GM23338 (cell line): ENCODE measurements at regions not wholly inside any gene's neighbourhood (a gene's known extent, or its start where the extent isn't known, plus 50 kb on each side); places are given as distances from the start of the nearest gene placed in this dataset.

Source experiments
- ATAC-seq: fragments of 200-7000 bp; cut with Tn5 transposase; 3 replicates; pipeline ENCODE4 v1.9.1; 2020
- DNase-seq: peaks from one replicate; pipeline ENCODE4 v3.0.0-alpha.2; 2015; ENCODE audit warnings: low spot score
- H2AFZ ChIP-seq: fragments of 200-600 bp; sonication (generic); 2 replicates; pipeline ENCODE4 v1.8.0; 2016; ENCODE audit warnings: antibody characterized with exemption, mild to moderate bottlenecking, moderate library complexity
- H3F3A ChIP-seq: fragments of 200-600 bp; sonication (generic); replicated peaks from 2 replicates; pipeline ENCODE4 v1.8.0; 2017; ENCODE audit warnings: antibody characterized with exemption, mixed run types, low read depth
- H3K27ac ChIP-seq: fragments of 200-600 bp; sonication (generic); 2 replicates; pipeline ENCODE4 v1.6.1; 2016; ENCODE audit warnings: low read depth
- H3K27me3 ChIP-seq: fragments of 200-600 bp; sonication (generic); 2 replicates; pipeline ENCODE4 v1.8.0; 2016; ENCODE audit warnings: mild to moderate bottlenecking, mixed run types, moderate library complexity; ENCODE audit not compliant: insufficient read depth
- H3K36me3 ChIP-seq: fragments of 200-600 bp; sonication (generic); 2 replicates; pipeline ENCODE4 v1.8.0; 2016; ENCODE audit warnings: mild to moderate bottlenecking; ENCODE audit not compliant: insufficient read depth
- H3K4me1 ChIP-seq: fragments of 200-600 bp; sonication (generic); 2 replicates; pipeline ENCODE4 v1.8.0; 2016; ENCODE audit warnings: mild to moderate bottlenecking, moderate library complexity; ENCODE audit not compliant: insufficient read depth
- H3K4me2 ChIP-seq: fragments of 200-600 bp; sonication (generic); 2 replicates; pipeline ENCODE4 v1.7.1; 2017; ENCODE audit warnings: mixed run types
- H3K4me3 ChIP-seq: fragments of 200-600 bp; sonication (generic); 2 replicates; pipeline ENCODE4 v1.6.1; 2016; ENCODE audit warnings: mixed run types
- H3K79me2 ChIP-seq: fragments of 200-600 bp; sonication (generic); replicated peaks from 2 replicates; pipeline ENCODE4 v1.8.0; 2017; ENCODE audit warnings: mild to moderate bottlenecking; ENCODE audit not compliant: insufficient read depth
- H3K9me2 ChIP-seq: fragments of 200-600 bp; sonication (generic); 2 replicates; pipeline ENCODE4 v1.8.0; 2017; ENCODE audit not compliant: insufficient read depth
- H4K20me1 ChIP-seq: fragments of 200-600 bp; sonication (generic); replicated peaks from 2 replicates; pipeline ENCODE4 v1.8.0; 2017; ENCODE audit warnings: mild to moderate bottlenecking; ENCODE audit not compliant: insufficient read depth
- H3K27ac Mint-ChIP-seq: 2 replicates; pipeline ENCODE4 v1.8.0; 2020; ENCODE audit warnings: inconsistent platforms, mild to moderate bottlenecking, moderate library complexity, mixed read lengths
- H3K27me3 Mint-ChIP-seq: 3 replicates; pipeline ENCODE4 v1.8.0; 2022; ENCODE audit warnings: low read depth, mild to moderate bottlenecking, moderate library complexity, mixed read lengths, inconsistent platforms; ENCODE audit not compliant: insufficient read depth, poor library complexity
- H3K36me3 Mint-ChIP-seq: 3 replicates; pipeline ENCODE4 v1.8.0; 2021; ENCODE audit warnings: low read depth, mild to moderate bottlenecking, inconsistent platforms, moderate library complexity, mixed read lengths
- H3K4me1 Mint-ChIP-seq: 3 replicates; pipeline ENCODE4 v1.8.0; 2020; ENCODE audit warnings: mild to moderate bottlenecking, inconsistent platforms, mixed read lengths
- H3K4me3 Mint-ChIP-seq: 3 replicates; pipeline ENCODE4 v1.8.0; 2021; ENCODE audit warnings: moderate library complexity, mild to moderate bottlenecking, inconsistent platforms, mixed read lengths
- H3K9me3 Mint-ChIP-seq: 3 replicates; pipeline ENCODE4 v1.8.0; 2020; ENCODE audit warnings: moderate library complexity, mild to moderate bottlenecking, inconsistent platforms, mixed read lengths
- JUNB ChIP-seq: IDR thresholded peaks from one replicate; pipeline ENCODE4 v1.6.1; 2016; ENCODE audit warnings: antibody characterized with exemption; ENCODE audit not compliant: unreplicated experiment
- STAT1 ChIP-seq: IDR thresholded peaks from one replicate; pipeline ENCODE4 v1.6.1; 2016; ENCODE audit warnings: antibody characterized with exemption; ENCODE audit not compliant: unreplicated experiment
- TF ChIP-seq, protein P1 (sequence below): IDR thresholded peaks from 2 replicates; pipeline ENCODE4 v1.6.1; 2016; ENCODE audit warnings: antibody characterized with exemption
- TF ChIP-seq, protein P2 (sequence below): IDR thresholded peaks from one replicate; pipeline ENCODE4 v1.6.1; 2018; ENCODE audit warnings: antibody characterized with exemption; ENCODE audit not compliant: unreplicated experiment

DNA sequence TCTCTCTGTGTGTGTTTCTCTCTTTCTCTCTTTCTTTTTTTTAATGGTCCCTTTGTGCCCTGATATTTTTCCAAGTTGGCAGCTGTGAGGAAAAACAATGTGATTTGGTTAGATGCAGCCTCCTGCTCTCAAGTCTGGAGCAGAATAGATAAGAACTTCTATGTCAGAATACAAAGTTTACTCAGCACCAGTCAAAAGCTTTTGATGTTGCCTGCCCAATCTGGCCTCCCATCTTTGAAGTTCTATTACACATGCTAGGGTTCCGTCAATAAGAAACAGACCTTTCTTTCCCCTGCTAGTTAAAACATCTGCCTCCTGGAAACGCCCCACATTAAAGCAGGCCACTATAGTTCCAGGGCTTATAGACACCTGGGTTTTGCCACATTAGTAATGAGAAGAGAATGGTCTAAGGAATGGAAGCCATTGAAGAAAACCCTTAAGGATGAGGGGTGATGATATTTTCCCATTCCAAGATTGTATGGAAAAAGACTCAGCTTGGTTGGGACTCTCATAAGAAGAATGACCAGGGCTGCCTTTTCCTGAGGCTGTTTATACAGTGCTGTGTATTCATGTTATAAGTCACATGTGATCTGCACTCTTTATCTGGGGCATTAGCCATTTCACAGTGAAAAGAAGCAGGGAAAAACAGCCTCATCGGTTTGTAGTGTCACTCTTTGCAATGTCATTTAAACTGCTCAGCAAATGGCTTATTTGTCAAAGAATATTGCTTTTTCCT, 414.7 kb upstream of the PROX1 start:
- no peaks in the 10 kb centered on the region for H3K4me1 ChIP-seq
- H3K27ac ChIP-seq, result no peak overlapping the region
- H3K4me3 ChIP-seq, result no peak overlapping the region
- Mint-ChIP-seq H3K9me3 (no peaks in the 10 kb centered on the region), H3K4me3 (no peak overlapping the region), H3K4me1 (no peaks in the 10 kb centered on the region), H3K36me3 (peaks cover 3% of the 10 kb centered on the region; the same call in 1 of the 3 replicates), H3K27me3 (no peaks in the 10 kb centered on the region), H3K27ac (no peak overlapping the region; the same call in 1 of the 2 replicates)
- no peaks in the 10 kb centered on the region for H3K79me2 ChIP-seq
- no peak for DNase-seq
- no peaks in the 10 kb centered on the region for H4K20me1 ChIP-seq
- TF ChIP-seq JUNB (no peak), STAT1 (no peak)
- TF ChIP-seq, protein P1, sequence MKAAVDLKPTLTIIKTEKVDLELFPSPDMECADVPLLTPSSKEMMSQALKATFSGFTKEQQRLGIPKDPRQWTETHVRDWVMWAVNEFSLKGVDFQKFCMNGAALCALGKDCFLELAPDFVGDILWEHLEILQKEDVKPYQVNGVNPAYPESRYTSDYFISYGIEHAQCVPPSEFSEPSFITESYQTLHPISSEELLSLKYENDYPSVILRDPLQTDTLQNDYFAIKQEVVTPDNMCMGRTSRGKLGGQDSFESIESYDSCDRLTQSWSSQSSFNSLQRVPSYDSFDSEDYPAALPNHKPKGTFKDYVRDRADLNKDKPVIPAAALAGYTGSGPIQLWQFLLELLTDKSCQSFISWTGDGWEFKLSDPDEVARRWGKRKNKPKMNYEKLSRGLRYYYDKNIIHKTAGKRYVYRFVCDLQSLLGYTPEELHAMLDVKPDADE, result no peak
- no peak overlapping the region for H3K4me2 ChIP-seq
- no peaks in the 10 kb centered on the region for H3K36me3 ChIP-seq
- H3K27me3 ChIP-seq, result no peaks in the 10 kb centered on the region
- H3F3A ChIP-seq, result no peaks in the 10 kb centered on the region
- H3K9me2 ChIP-seq, result 0 out of 2 replicates have a peak, but pooled peaks cover 8% of the 10 kb centered on the region
- no peak for ATAC-seq
- H2AFZ ChIP-seq, result no peak overlapping the region

DNA sequence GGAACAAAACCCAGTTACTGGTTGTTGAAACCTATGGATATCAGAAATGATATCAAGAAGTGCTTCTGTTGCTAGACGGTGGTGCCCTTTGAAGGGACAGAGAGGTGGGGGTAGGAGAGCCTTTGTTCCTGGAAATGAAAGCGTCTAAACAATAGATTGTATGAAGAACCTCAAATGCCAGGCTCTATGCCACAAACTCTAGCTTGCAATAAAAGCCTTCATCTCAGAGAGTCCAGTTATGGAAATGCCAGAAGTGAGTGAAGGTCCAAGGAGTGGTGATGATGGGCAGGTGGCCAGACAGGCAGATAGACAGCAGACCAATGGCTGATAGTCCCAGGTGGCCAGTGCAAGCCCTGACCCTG, 414.1 kb upstream of the PROX1 start:
- Mint-ChIP-seq H3K27me3 (peaks cover under 1% of the 10 kb centered on the region), H3K4me1 (no peaks in the 10 kb centered on the region), H3K4me3 (no peak overlapping the region), H3K9me3 (no peaks in the 10 kb centered on the region), H3K36me3 (peaks cover 3% of the 10 kb centered on the region; the same call in 1 of the 3 replicates), H3K27ac (no peak overlapping the region)
- Histone ChIP-seq H3K27ac (no peak overlapping the region), H3K4me2 (no peak overlapping the region), H4K20me1 (no peaks in the 10 kb centered on the region), H3K4me1 (no peaks in the 10 kb centered on the region), H3F3A (no peaks in the 10 kb centered on the region), H3K9me2 (0 out of 2 replicates have a peak, but pooled peaks cover 8% of the 10 kb centered on the region), H3K4me3 (no peak overlapping the region), H3K27me3 (no peaks in the 10 kb centered on the region), H3K79me2 (no peaks in the 10 kb centered on the region), H2AFZ (no peak overlapping the region), H3K36me3 (no peaks in the 10 kb centered on the region)
- ATAC-seq (no peak), DNase-seq (no peak)
- TF ChIP-seq, protein P2, sequence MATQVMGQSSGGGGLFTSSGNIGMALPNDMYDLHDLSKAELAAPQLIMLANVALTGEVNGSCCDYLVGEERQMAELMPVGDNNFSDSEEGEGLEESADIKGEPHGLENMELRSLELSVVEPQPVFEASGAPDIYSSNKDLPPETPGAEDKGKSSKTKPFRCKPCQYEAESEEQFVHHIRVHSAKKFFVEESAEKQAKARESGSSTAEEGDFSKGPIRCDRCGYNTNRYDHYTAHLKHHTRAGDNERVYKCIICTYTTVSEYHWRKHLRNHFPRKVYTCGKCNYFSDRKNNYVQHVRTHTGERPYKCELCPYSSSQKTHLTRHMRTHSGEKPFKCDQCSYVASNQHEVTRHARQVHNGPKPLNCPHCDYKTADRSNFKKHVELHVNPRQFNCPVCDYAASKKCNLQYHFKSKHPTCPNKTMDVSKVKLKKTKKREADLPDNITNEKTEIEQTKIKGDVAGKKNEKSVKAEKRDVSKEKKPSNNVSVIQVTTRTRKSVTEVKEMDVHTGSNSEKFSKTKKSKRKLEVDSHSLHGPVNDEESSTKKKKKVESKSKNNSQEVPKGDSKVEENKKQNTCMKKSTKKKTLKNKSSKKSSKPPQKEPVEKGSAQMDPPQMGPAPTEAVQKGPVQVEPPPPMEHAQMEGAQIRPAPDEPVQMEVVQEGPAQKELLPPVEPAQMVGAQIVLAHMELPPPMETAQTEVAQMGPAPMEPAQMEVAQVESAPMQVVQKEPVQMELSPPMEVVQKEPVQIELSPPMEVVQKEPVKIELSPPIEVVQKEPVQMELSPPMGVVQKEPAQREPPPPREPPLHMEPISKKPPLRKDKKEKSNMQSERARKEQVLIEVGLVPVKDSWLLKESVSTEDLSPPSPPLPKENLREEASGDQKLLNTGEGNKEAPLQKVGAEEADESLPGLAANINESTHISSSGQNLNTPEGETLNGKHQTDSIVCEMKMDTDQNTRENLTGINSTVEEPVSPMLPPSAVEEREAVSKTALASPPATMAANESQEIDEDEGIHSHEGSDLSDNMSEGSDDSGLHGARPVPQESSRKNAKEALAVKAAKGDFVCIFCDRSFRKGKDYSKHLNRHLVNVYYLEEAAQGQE, result no peak
